GM23248 (cell line): ENCODE measurements at regions not wholly inside any gene's neighbourhood (a gene's known extent, or its start where the extent isn't known, plus 50 kb on each side); places are given as distances from the start of the nearest gene placed in this dataset.

Experiments
- EZH2 ChIP-seq: fragments of 200-600 bp; sonication (generic); IDR thresholded peaks from 2 replicates; pipeline ENCODE4 v1.6.1; 2018; ENCODE audit warnings: antibody characterized with exemption, mild to moderate bottlenecking; ENCODE audit not compliant: insufficient read depth, poor library complexity, severe bottlenecking
- EZH2phosphoT487 ChIP-seq: fragments of 200-600 bp; sonication (generic); IDR thresholded peaks from 2 replicates; pipeline ENCODE4 v1.6.1; 2018; ENCODE audit warnings: antibody characterized with exemption, moderate library complexity, mild to moderate bottlenecking, low read depth; ENCODE audit not compliant: insufficient read depth

- TF ChIP-seq EZH2phosphoT487, result no peak
- TF ChIP-seq EZH2, result no peak
These were observed 413.3 kb downstream of the CDH9 start for GRCh38 chr5:26625099-26625498.
